PC-9 (cell line): ENCODE measurements at regions not wholly inside any gene's neighbourhood (a gene's known extent, or its start where the extent isn't known, plus 50 kb on each side); places are given as distances from the start of the nearest gene placed in this dataset.

ENCODE experiments used
- EZH2 ChIP-seq: fragments of 200-600 bp; sonication (generic); IDR thresholded peaks from 2 replicates; pipeline ENCODE4 v1.8.0; 2017; ENCODE audit warnings: antibody characterized with exemption, low read depth
- TF ChIP-seq, protein P1 (sequence below): fragments of 200-600 bp; sonication (generic); conservative IDR thresholded peaks from 2 replicates; pipeline ENCODE4 v1.6.1; 2017; ENCODE audit warnings: mixed run types, antibody characterized with exemption, mild to moderate bottlenecking, moderate library complexity

DNA sequence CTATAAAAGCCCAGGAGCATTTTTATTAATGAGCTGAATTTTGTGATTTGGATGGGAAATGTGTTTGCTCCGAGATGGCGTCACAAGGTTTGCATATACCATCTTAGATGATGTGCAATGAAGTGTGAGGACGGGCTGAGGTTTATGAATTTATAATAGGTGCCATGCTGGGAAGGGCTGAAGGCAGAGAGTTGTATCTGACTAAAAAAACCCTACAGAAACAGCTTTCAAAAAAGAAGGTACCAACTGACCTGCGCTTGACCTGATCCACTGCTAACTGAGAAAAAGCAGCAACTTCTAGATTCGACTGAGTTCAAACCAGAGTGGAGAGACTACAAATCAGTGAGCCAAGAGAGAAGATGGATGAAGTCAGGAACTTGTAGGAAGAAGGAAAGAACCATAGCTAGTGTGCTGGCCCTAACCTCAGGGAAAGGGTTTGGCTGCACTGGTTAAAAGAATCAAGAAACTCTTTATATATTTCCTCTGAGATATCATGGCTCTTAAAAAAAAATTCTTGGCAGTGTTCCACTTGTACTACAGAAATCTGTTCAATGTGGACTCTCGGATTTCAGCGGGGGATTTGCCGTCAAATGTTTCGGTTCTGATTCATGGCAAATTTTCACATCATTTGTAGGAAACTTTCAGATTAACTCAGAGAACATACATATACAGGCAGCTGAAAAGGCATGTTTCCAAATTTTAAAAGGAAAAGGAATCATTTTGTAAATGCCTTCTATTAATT, 56.5 kb upstream of the HDGFL1 start:
- TF ChIP-seq, protein P1, sequence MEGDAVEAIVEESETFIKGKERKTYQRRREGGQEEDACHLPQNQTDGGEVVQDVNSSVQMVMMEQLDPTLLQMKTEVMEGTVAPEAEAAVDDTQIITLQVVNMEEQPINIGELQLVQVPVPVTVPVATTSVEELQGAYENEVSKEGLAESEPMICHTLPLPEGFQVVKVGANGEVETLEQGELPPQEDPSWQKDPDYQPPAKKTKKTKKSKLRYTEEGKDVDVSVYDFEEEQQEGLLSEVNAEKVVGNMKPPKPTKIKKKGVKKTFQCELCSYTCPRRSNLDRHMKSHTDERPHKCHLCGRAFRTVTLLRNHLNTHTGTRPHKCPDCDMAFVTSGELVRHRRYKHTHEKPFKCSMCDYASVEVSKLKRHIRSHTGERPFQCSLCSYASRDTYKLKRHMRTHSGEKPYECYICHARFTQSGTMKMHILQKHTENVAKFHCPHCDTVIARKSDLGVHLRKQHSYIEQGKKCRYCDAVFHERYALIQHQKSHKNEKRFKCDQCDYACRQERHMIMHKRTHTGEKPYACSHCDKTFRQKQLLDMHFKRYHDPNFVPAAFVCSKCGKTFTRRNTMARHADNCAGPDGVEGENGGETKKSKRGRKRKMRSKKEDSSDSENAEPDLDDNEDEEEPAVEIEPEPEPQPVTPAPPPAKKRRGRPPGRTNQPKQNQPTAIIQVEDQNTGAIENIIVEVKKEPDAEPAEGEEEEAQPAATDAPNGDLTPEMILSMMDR: no peak
- TF ChIP-seq EZH2: no peak
